Activated T-helper 17 cell treated with anti-CD3 and anti-CD28 coated beads, Interleukin-2, amount 50 U/mL, for 72 hours (primary cell): ENCODE measurements at regions not wholly inside any gene's neighbourhood (a gene's known extent, or its start where the extent isn't known, plus 50 kb on each side); places are given as distances from the start of the nearest gene placed in this dataset.

ENCODE experiments used
- ATAC-seq: fragments of 150-1000 bp; cut with Tn5 transposase; replicated peaks from 2 replicates; pipeline ENCODE4 v1.10.0; 2021; ENCODE audit warnings: mild to moderate bottlenecking, moderate library complexity
- H3K27ac Mint-ChIP-seq: one replicate; pipeline ENCODE4 v1.8.0; 2022; ENCODE audit warnings: mixed read lengths
- H3K27me3 Mint-ChIP-seq: one replicate; pipeline ENCODE4 v1.8.0; 2022; ENCODE audit warnings: mixed read lengths
- H3K36me3 Mint-ChIP-seq: one replicate; pipeline ENCODE4 v1.8.0; 2022; ENCODE audit warnings: low read depth, mild to moderate bottlenecking, mixed read lengths
- H3K4me1 Mint-ChIP-seq: one replicate; pipeline ENCODE4 v1.8.0; 2022; ENCODE audit warnings: mixed read lengths
- H3K4me3 Mint-ChIP-seq: one replicate; pipeline ENCODE4 v1.8.0; 2022; ENCODE audit warnings: mild to moderate bottlenecking, mixed read lengths
- H3K9me3 Mint-ChIP-seq: one replicate; pipeline ENCODE4 v1.8.0; 2022; ENCODE audit warnings: mixed read lengths

- no peak for ATAC-seq
- Mint-ChIP-seq H3K4me1 (no peaks in the 10 kb centered on the region), H3K4me3 (no peak overlapping the region), H3K27ac (no peak overlapping the region), H3K27me3 (peaks cover 10% of the 10 kb centered on the region), H3K36me3 (no peaks in the 10 kb centered on the region), H3K9me3 (peaks cover 5% of the 10 kb centered on the region)
These were observed 108.8 kb downstream of the CPZ start for GRCh38 chr4:8701126-8702019.

- Mint-ChIP-seq H3K27me3 (peaks cover 10% of the 10 kb centered on the region), H3K36me3 (no peaks in the 10 kb centered on the region), H3K9me3 (peaks cover 5% of the 10 kb centered on the region), H3K27ac (no peak overlapping the region), H3K4me3 (no peak overlapping the region), H3K4me1 (no peaks in the 10 kb centered on the region)
- ATAC-seq, result no peak
These were observed 108.0 kb downstream of the CPZ start for GRCh38 chr4:8700531-8700930.

- peaks cover 5% of the 10 kb centered on the region for H3K9me3 Mint-ChIP-seq
- no peak overlapping the region for H3K27ac Mint-ChIP-seq
- H3K4me1 Mint-ChIP-seq, result no peaks in the 10 kb centered on the region
- no peak overlapping the region for H3K4me3 Mint-ChIP-seq
- no peak for ATAC-seq
- no peaks in the 10 kb centered on the region for H3K36me3 Mint-ChIP-seq
- peaks cover 10% of the 10 kb centered on the region for H3K27me3 Mint-ChIP-seq
These were observed 107.0 kb downstream of the CPZ start for GRCh38 chr4:8699479-8700145.

- H3K27me3 Mint-ChIP-seq, result peaks cover 11% of the 10 kb centered on the region
- no peak overlapping the region for H3K27ac Mint-ChIP-seq
- no peak overlapping the region for H3K4me3 Mint-ChIP-seq
- no peak for ATAC-seq
- no peaks in the 10 kb centered on the region for H3K36me3 Mint-ChIP-seq
- H3K9me3 Mint-ChIP-seq, result peaks cover 5% of the 10 kb centered on the region
- no peaks in the 10 kb centered on the region for H3K4me1 Mint-ChIP-seq
These were observed 106.5 kb downstream of the CPZ start for GRCh38 chr4:8699063-8699385.

- no peak for ATAC-seq
These were observed 105.9 kb downstream of the CPZ start for GRCh38 chr4:8698341-8699062.

GRCh38 chr4:8697826-8698225, 105.3 kb downstream of the CPZ start:
- ATAC-seq, result no peak
- H3K36me3 Mint-ChIP-seq, result no peaks in the 10 kb centered on the region
- peaks cover 5% of the 10 kb centered on the region for H3K9me3 Mint-ChIP-seq
- H3K4me3 Mint-ChIP-seq, result no peak overlapping the region
- H3K27ac Mint-ChIP-seq, result no peak overlapping the region
- peaks cover 14% of the 10 kb centered on the region for H3K27me3 Mint-ChIP-seq
- no peaks in the 10 kb centered on the region for H3K4me1 Mint-ChIP-seq

More at GRCh38 chr4:8698341-8699062, 105.9 kb downstream of the CPZ start:
- no peaks in the 10 kb centered on the region for H3K36me3 Mint-ChIP-seq
- peaks cover 5% of the 10 kb centered on the region for H3K9me3 Mint-ChIP-seq
- no peak overlapping the region for H3K4me3 Mint-ChIP-seq
- H3K27me3 Mint-ChIP-seq, result peaks cover 14% of the 10 kb centered on the region
- H3K4me1 Mint-ChIP-seq, result no peaks in the 10 kb centered on the region
- no peak overlapping the region for H3K27ac Mint-ChIP-seq

GRCh38 chr4:8696369-8697127, 104.0 kb downstream of the CPZ start:
- H3K9me3 Mint-ChIP-seq, result peaks cover 5% of the 10 kb centered on the region
- no peak overlapping the region for H3K27ac Mint-ChIP-seq
- no peak overlapping the region for H3K4me3 Mint-ChIP-seq
- no peak for ATAC-seq
- no peaks in the 10 kb centered on the region for H3K36me3 Mint-ChIP-seq
- H3K27me3 Mint-ChIP-seq, result peaks cover 14% of the 10 kb centered on the region
- H3K4me1 Mint-ChIP-seq, result no peaks in the 10 kb centered on the region

- Mint-ChIP-seq H3K36me3 (no peaks in the 10 kb centered on the region), H3K27ac (no peak overlapping the region), H3K4me3 (no peak overlapping the region), H3K27me3 (peaks cover 10% of the 10 kb centered on the region), H3K4me1 (no peaks in the 10 kb centered on the region), H3K9me3 (peaks cover 5% of the 10 kb centered on the region)
- no peak for ATAC-seq
These were observed 103.0 kb downstream of the CPZ start for GRCh38 chr4:8695237-8696219.

- Mint-ChIP-seq H3K27me3 (peaks cover 10% of the 10 kb centered on the region), H3K4me3 (no peak overlapping the region), H3K36me3 (no peaks in the 10 kb centered on the region), H3K27ac (no peak overlapping the region), H3K4me1 (no peaks in the 10 kb centered on the region), H3K9me3 (peaks cover 5% of the 10 kb centered on the region)
- no peak for ATAC-seq
These were observed 102.1 kb downstream of the CPZ start for GRCh38 chr4:8694651-8695151.

- Mint-ChIP-seq H3K27me3 (peaks cover 10% of the 10 kb centered on the region), H3K27ac (no peak overlapping the region), H3K36me3 (no peaks in the 10 kb centered on the region), H3K4me3 (no peak overlapping the region), H3K4me1 (no peaks in the 10 kb centered on the region), H3K9me3 (peaks cover 5% of the 10 kb centered on the region)
- ATAC-seq, result no peak
These were observed 101.7 kb downstream of the CPZ start for GRCh38 chr4:8694226-8694625.

GRCh38 chr4:8691151-8691775, 98.7 kb downstream of the CPZ start:
- H3K9me3 Mint-ChIP-seq, result no peaks in the 10 kb centered on the region
- H3K4me3 Mint-ChIP-seq, result no peak overlapping the region
- H3K36me3 Mint-ChIP-seq, result no peaks in the 10 kb centered on the region
- H3K27ac Mint-ChIP-seq, result no peak overlapping the region
- H3K4me1 Mint-ChIP-seq, result no peaks in the 10 kb centered on the region
- H3K27me3 Mint-ChIP-seq, result peaks cover 8% of the 10 kb centered on the region
- no peak for ATAC-seq

GRCh38 chr4:8690216-8691150, 97.9 kb downstream of the CPZ start:
- no peak for ATAC-seq
- no peak overlapping the region for H3K27ac Mint-ChIP-seq

More at GRCh38 chr4:8690216-8691150, 97.9 kb downstream of the CPZ start:
- H3K4me3 Mint-ChIP-seq, result no peak overlapping the region
- H3K36me3 Mint-ChIP-seq, result no peaks in the 10 kb centered on the region
- H3K4me1 Mint-ChIP-seq, result no peaks in the 10 kb centered on the region
- no peaks in the 10 kb centered on the region for H3K9me3 Mint-ChIP-seq
- H3K27me3 Mint-ChIP-seq, result peaks cover 8% of the 10 kb centered on the region
